ENCODE measurements at regions not wholly inside any gene's neighbourhood (a gene's known extent, or its start where the extent isn't known, plus 50 kb on each side); places are given as distances from the start of the nearest gene placed in this dataset.

GRCh38 chr3:31159331-31160039 is 265.0 kb upstream of the GADL1 start:
- Histone ChIP-seq H3K9ac (ENCODE audit: low read length) (no peak overlapping the region), H3K4me2 (ENCODE audit: low read length) (no peak overlapping the region), H3K4me1 (ENCODE audit: insufficient read depth, low read length, severe bottlenecking) (no peaks in the 10 kb centered on the region), H3K27ac (ENCODE audit: low read depth, low read length, poor library complexity, severe bottlenecking) (no peak overlapping the region), H3F3A (ENCODE audit: insufficient read depth, low read length) (no peaks in the 10 kb centered on the region), H3K79me2 (ENCODE audit: insufficient read depth, low read length) (no peaks in the 10 kb centered on the region), H3K9me2 (ENCODE audit: low read depth, low read length) (no peaks in the 10 kb centered on the region), H3K9me3 (ENCODE audit: low read length) (no peaks in the 10 kb centered on the region), H4K20me1 (ENCODE audit: insufficient read depth, low read length) (no peaks in the 10 kb centered on the region), H3K27me3 (ENCODE audit: insufficient read depth, low read length) (no peaks in the 10 kb centered on the region), H3K36me3 (ENCODE audit: insufficient read depth, low read length) (no peaks in the 10 kb centered on the region), H2AFZ (ENCODE audit: low read length) (no peak overlapping the region), H3K4me3 (ENCODE audit: low read depth, low read length, poor library complexity, severe bottlenecking) (no peak overlapping the region)
- TF ChIP-seq EZH2 (IDR thresholded peaks at IDR 0.05; ENCODE audit: borderline replicate concordance, low read length) = no peak

- Histone ChIP-seq H3K79me2 (ENCODE audit: insufficient read depth, low read length) (no peaks in the 10 kb centered on the region), H3K36me3 (ENCODE audit: insufficient read depth, low read length) (no peaks in the 10 kb centered on the region), H3K4me3 (ENCODE audit: low read depth, low read length, poor library complexity, severe bottlenecking) (no peak overlapping the region), H3K4me1 (ENCODE audit: insufficient read depth, low read length, severe bottlenecking) (no peaks in the 10 kb centered on the region), H3K27me3 (ENCODE audit: insufficient read depth, low read length) (no peaks in the 10 kb centered on the region), H3K9me3 (ENCODE audit: low read length) (no peaks in the 10 kb centered on the region), H3K9me2 (ENCODE audit: low read depth, low read length) (no peaks in the 10 kb centered on the region), H3K9ac (ENCODE audit: low read length) (no peak overlapping the region), H2AFZ (ENCODE audit: low read length) (no peak overlapping the region), H3F3A (ENCODE audit: insufficient read depth, low read length) (no peaks in the 10 kb centered on the region), H3K27ac (ENCODE audit: low read depth, low read length, poor library complexity, severe bottlenecking) (no peak overlapping the region), H3K4me2 (ENCODE audit: low read length) (no peak overlapping the region), H4K20me1 (ENCODE audit: insufficient read depth, low read length) (no peaks in the 10 kb centered on the region)
- TF ChIP-seq EZH2 (IDR thresholded peaks at IDR 0.05; ENCODE audit: borderline replicate concordance, low read length) = no peak
- no peak for TF ChIP-seq CTCF (IDR thresholded peaks at IDR 0.05; ENCODE audit: low read length)
Measured at GRCh38 chr3:31161889-31162288, 267.4 kb upstream of the GADL1 start.

GRCh38 chr3:31164381-31164780 is 269.9 kb upstream of the GADL1 start:
- Histone ChIP-seq H3K9ac (ENCODE audit: low read length) (no peak overlapping the region), H3K27me3 (ENCODE audit: insufficient read depth, low read length) (no peaks in the 10 kb centered on the region)

More at GRCh38 chr3:31164381-31164780, 269.9 kb upstream of the GADL1 start:
- no peak overlapping the region for H3K4me2 ChIP-seq (ENCODE audit: low read length)
- H3K9me3 ChIP-seq (ENCODE audit: low read length) = no peaks in the 10 kb centered on the region
- no peaks in the 10 kb centered on the region for H3K9me2 ChIP-seq (ENCODE audit: low read depth, low read length)
- H3K4me3 ChIP-seq (ENCODE audit: low read depth, low read length, poor library complexity, severe bottlenecking) = no peak overlapping the region
- H3K4me1 ChIP-seq (ENCODE audit: insufficient read depth, low read length, severe bottlenecking) = no peaks in the 10 kb centered on the region
- no peaks in the 10 kb centered on the region for H3K36me3 ChIP-seq (ENCODE audit: insufficient read depth, low read length)
- no peak overlapping the region for H2AFZ ChIP-seq (ENCODE audit: low read length)
- TF ChIP-seq EZH2 (IDR thresholded peaks at IDR 0.05; ENCODE audit: borderline replicate concordance, low read length) (no peak), CTCF (IDR thresholded peaks at IDR 0.05; ENCODE audit: low read length) (no peak)
- H3F3A ChIP-seq (ENCODE audit: insufficient read depth, low read length) = no peaks in the 10 kb centered on the region
- no peak overlapping the region for H3K27ac ChIP-seq (ENCODE audit: low read depth, low read length, poor library complexity, severe bottlenecking)
- no peaks in the 10 kb centered on the region for H3K79me2 ChIP-seq (ENCODE audit: insufficient read depth, low read length)
- H4K20me1 ChIP-seq (ENCODE audit: insufficient read depth, low read length) = no peaks in the 10 kb centered on the region
